Liver (tissue), 8 donors: ENCODE measurements at regions not wholly inside any gene's neighbourhood (a gene's known extent, or its start where the extent isn't known, plus 50 kb on each side); places are given as distances from the start of the nearest gene placed in this dataset.

Source experiments
- DNase-seq: peaks from one replicate; pipeline ENCODE4 v3.0.0-alpha.2; 2017; ENCODE audit warnings: low spot score
- H3K27ac ChIP-seq, 2 donors: one replicate each; pipeline ENCODE4 v1.7.0; 2013; ENCODE audit warnings: inconsistent platforms in 2 of 2, low read length in 2 of 2, control low read depth in 1 of 2, low read depth in 1 of 2, mild to moderate bottlenecking in 1 of 2
- H3K27me3 ChIP-seq, 4 donors: one replicate each; pipeline versions ENCODE4 v1.6.1 to v1.7.0; 2013; ENCODE audit warnings: low read length in 3 of 4, inconsistent platforms in 1 of 4, mild to moderate bottlenecking in 1 of 4, moderate library complexity in 1 of 4; ENCODE audit not compliant: control insufficient read depth in 4 of 4, insufficient read depth in 4 of 4
- H3K36me3 ChIP-seq, 4 donors: one replicate each; pipeline versions ENCODE4 v1.6.1 to v1.7.0; 2013; ENCODE audit warnings: low read length in 3 of 4, mild to moderate bottlenecking in 3 of 4, low read depth in 1 of 4, moderate library complexity in 1 of 4; ENCODE audit not compliant: control insufficient read depth in 4 of 4, insufficient read depth in 3 of 4
- H3K4me1 ChIP-seq, 4 donors: one replicate each; pipeline versions ENCODE4 v1.6.1 to v1.7.0; 2013; ENCODE audit warnings: low read length in 3 of 4, mild to moderate bottlenecking in 3 of 4, moderate library complexity in 1 of 4; ENCODE audit not compliant: control insufficient read depth in 4 of 4, insufficient read depth in 4 of 4
- H3K4me3 ChIP-seq, 3 donors: one replicate each; pipeline versions ENCODE4 v1.6.1 to v1.7.0; 2013; ENCODE audit warnings: low read length in 3 of 3, control low read depth in 1 of 3, low read depth in 1 of 3, mild to moderate bottlenecking in 1 of 3
- H3K9ac ChIP-seq, 2 donors: one replicate each; pipeline ENCODE4 v1.7.0; 2013; ENCODE audit warnings: low read length in 2 of 2, mild to moderate bottlenecking in 2 of 2, moderate library complexity in 2 of 2, control low read depth in 1 of 2, low read depth in 1 of 2
- H3K9me3 ChIP-seq, 4 donors: one replicate each; pipeline versions ENCODE4 v1.6.1 to v1.7.0; 2013; ENCODE audit warnings: low read length in 3 of 4; ENCODE audit not compliant: control insufficient read depth in 4 of 4
- ATF3 ChIP-seq: IDR thresholded peaks from 2 replicates; pipeline ENCODE4 v1.6.1; 2016; ENCODE audit warnings: antibody characterized with exemption
- CTCF ChIP-seq: fragments of 150-350 bp; IDR thresholded peaks from 2 replicates; pipeline ENCODE4 v1.5.1; 2017; ENCODE audit warnings: improper control_type of control experiment, low read depth, low read length; ENCODE audit not compliant: missing input control
- EGR1 ChIP-seq, 2 donors: IDR thresholded peaks; 2 replicates each; pipeline ENCODE4 v1.6.1; 2016 to 2018; ENCODE audit warnings: antibody characterized with exemption in 2 of 2, low read depth in 2 of 2
- FOXA1 ChIP-seq: IDR thresholded peaks from 2 replicates; pipeline ENCODE4 v1.6.1; 2016; ENCODE audit warnings: antibody characterized with exemption
- FOXA2 ChIP-seq: IDR thresholded peaks from 2 replicates; pipeline ENCODE4 v1.6.1; 2016; ENCODE audit warnings: antibody characterized with exemption
- HNF4A ChIP-seq, 2 donors: conservative IDR thresholded peaks; 2 replicates each; pipeline ENCODE4 v1.6.1; 2016; ENCODE audit warnings: antibody characterized with exemption in 2 of 2, mild to moderate bottlenecking in 2 of 2
- HNF4G ChIP-seq: IDR thresholded peaks from 2 replicates; pipeline ENCODE4 v1.6.1; 2016; ENCODE audit warnings: antibody characterized with exemption
- JUND ChIP-seq, 2 donors: IDR thresholded peaks; 2 replicates each; pipeline ENCODE4 v1.6.1; 2016; ENCODE audit warnings: antibody characterized with exemption in 2 of 2
- MAX ChIP-seq: IDR thresholded peaks from 2 replicates; pipeline ENCODE4 v1.6.1; 2016; ENCODE audit warnings: antibody characterized with exemption
- NR2F2 ChIP-seq: IDR thresholded peaks from 2 replicates; pipeline ENCODE4 v1.6.1; 2016; ENCODE audit warnings: antibody characterized with exemption
- RAD21 ChIP-seq, 2 donors: IDR thresholded peaks; 2 replicates each; pipeline ENCODE4 v1.6.1; 2016; ENCODE audit warnings: antibody characterized with exemption in 2 of 2, mild to moderate bottlenecking in 2 of 2
- REST ChIP-seq: IDR thresholded peaks from 2 replicates; pipeline ENCODE4 v1.6.1; 2016; ENCODE audit warnings: antibody characterized with exemption, mild to moderate bottlenecking
- RXRA ChIP-seq, 2 donors: IDR thresholded peaks; 2 replicates each; pipeline ENCODE4 v1.6.1; 2017 to 2018; ENCODE audit warnings: antibody characterized with exemption in 2 of 2, mild to moderate bottlenecking in 1 of 2
- SP1 ChIP-seq: IDR thresholded peaks from 2 replicates; pipeline ENCODE4 v1.6.1; 2018; ENCODE audit warnings: antibody characterized with exemption, mild to moderate bottlenecking
- TAF1 ChIP-seq: conservative IDR thresholded peaks from 2 replicates; pipeline ENCODE4 v1.6.1; 2016; ENCODE audit warnings: antibody characterized with exemption, mild to moderate bottlenecking
- ZBTB33 ChIP-seq: IDR thresholded peaks from 2 replicates; pipeline ENCODE4 v1.6.1; 2016; ENCODE audit warnings: antibody characterized with exemption
- WGBS: extraction: QIAGEN DNeasy Blood & Tissue Kit; methylation state at CpG from one replicate; pipeline ENCODE4 v1.1.7; 2013; 5-methylcytosine and 5-hydroxymethylcytosine counted together
- donor health status: healthy.
- donor health status: healthy.
- donor health status: healthy.
- donor health status: healthy.
- donor health status: healthy.

- WGBS, result 81% methylated on average over 2 of the region's 2 CpGs
Observed at GRCh38 chr2:66122516-66122915, 312.4 kb upstream of the MEIS1 start.

GRCh38 chr2:66121946-66122345 is 313.0 kb upstream of the MEIS1 start:
- H3K27me3 ChIP-seq, result no peaks in the 10 kb centered on the region
- no peak for TF ChIP-seq HNF4A (conservative IDR thresholded peaks at IDR 0.05)
- TF ChIP-seq EGR1 (IDR thresholded peaks at IDR 0.05; ENCODE audit: low read depth in 2 of 2), result no peak
- TF ChIP-seq CTCF, result no peak
- no peak for TF ChIP-seq FOXA2
- TF ChIP-seq ATF3, result no peak
- no peak overlapping the region for H3K4me3 ChIP-seq
- DNase-seq, result no peak
- H3K9me3 ChIP-seq, result peaks cover 0 to 4% (median 0%) of the 10 kb centered on the region in 4 donors
- H3K36me3 ChIP-seq, result no peaks in the 10 kb centered on the region
- H3K27ac ChIP-seq, result no peak overlapping the region
- H3K9ac ChIP-seq, result no peak overlapping the region
- WGBS, result 67% methylated on average over 3 of the region's 3 CpGs
- H3K4me1 ChIP-seq, result no peaks in the 10 kb centered on the region

More at GRCh38 chr2:66122516-66122915, 312.4 kb upstream of the MEIS1 start:
- Histone ChIP-seq H3K9ac (no peak overlapping the region), H3K4me3 (no peak overlapping the region), H3K9me3 (peaks cover 0 to 4% (median 0%) of the 10 kb centered on the region in 4 donors), H3K27ac (no peak overlapping the region), H3K4me1 (no peaks in the 10 kb centered on the region), H3K27me3 (no peaks in the 10 kb centered on the region), H3K36me3 (no peaks in the 10 kb centered on the region)
- DNase-seq, result no peak
- no peak for TF ChIP-seq MAX
- no peak for TF ChIP-seq NR2F2
- TF ChIP-seq HNF4G, result no peak
- no peak for TF ChIP-seq ZBTB33
- TF ChIP-seq FOXA2, result no peak
- no peak for TF ChIP-seq RAD21 (IDR thresholded peaks at IDR 0.05)
- TF ChIP-seq HNF4A (conservative IDR thresholded peaks at IDR 0.05), result no peak
- no peak for TF ChIP-seq SP1
- TF ChIP-seq RXRA (IDR thresholded peaks at IDR 0.05), result no peak
- TF ChIP-seq FOXA1, result no peak
- TF ChIP-seq TAF1, result no peak
- TF ChIP-seq ATF3, result no peak
- TF ChIP-seq JUND (IDR thresholded peaks at IDR 0.05), result no peak
- TF ChIP-seq REST, result no peak
